B cell (primary cell): ENCODE measurements at regions not wholly inside any gene's neighbourhood (a gene's known extent, or its start where the extent isn't known, plus 50 kb on each side); places are given as distances from the start of the nearest gene placed in this dataset.

Experiments
- ATAC-seq: fragments of 200-7000 bp; cut with Tn5 transposase; one replicate; pipeline ENCODE4 v1.10.0; 2021; ENCODE audit warnings: low read depth, mild to moderate bottlenecking, moderate number of reproducible peaks, moderate library complexity
- CTCF ChIA-PET: fragments of 350-600 bp; sonication (Branson Sonifier 250); formaldehyde crosslinking; loops from one replicate; lab custom pipeline; 2021; ENCODE audit warnings: antibody characterized with exemption, inconsistent platforms; lab: Charles Lee
- POLR2A ChIA-PET: fragments of 350-600 bp; sonication (Branson Sonifier 250); formaldehyde crosslinking; loops from one replicate; lab custom pipeline; 2021; ENCODE audit warnings: antibody characterized with exemption; lab: Charles Lee
- DNase-seq: peaks from one replicate; pipeline ENCODE4 v3.0.0; 2013
- H2AFZ ChIP-seq: 2 replicates; pipeline ENCODE4 v1.6.1; 2012; ENCODE audit warnings: mild to moderate bottlenecking, low read depth, low read length; ENCODE audit not compliant: insufficient read depth, poor library complexity, severe bottlenecking
- H3K27ac ChIP-seq, 2 donors: 1 replicate in 1 of 2; 2 replicates in 1 of 2; pipeline ENCODE4 v1.5.1; 2012 to 2013; ENCODE audit warnings: low read length in 2 of 2, mild to moderate bottlenecking in 2 of 2, moderate library complexity in 1 of 2
- H3K27me3 ChIP-seq, 4 experiments: fragments of 200-600 bp in 1 of 4; sonication (generic) in 1 of 4; replicated peaks in 1 of 4; 1 replicate in 2 of 4; 2 replicates in 2 of 4; pipeline versions ENCODE4 v1.6.1 to v1.7.0; 2013 to 2016; ENCODE audit warnings: low read length in 3 of 4, mild to moderate bottlenecking in 2 of 4, mixed read lengths in 1 of 4, moderate library complexity in 1 of 4; ENCODE audit not compliant: insufficient read depth in 4 of 4, control insufficient read depth in 3 of 4; ENCODE audit errors: control extremely low read depth in 1 of 4
- H3K36me3 ChIP-seq, 2 experiments: replicated peaks in 1 of 2; 1 replicate in 1 of 2; 2 replicates in 1 of 2; pipeline versions ENCODE4 v1.6.1 to v1.7.1; 2013; ENCODE audit warnings: low read length in 1 of 2; ENCODE audit not compliant: insufficient read depth in 2 of 2, control insufficient read depth in 1 of 2; ENCODE audit errors: control extremely low read depth in 1 of 2, extremely low read depth in 1 of 2
- H3K4me1 ChIP-seq, 2 donors: fragments of 200-600 bp in 1 of 2; sonication (generic) in 1 of 2; 1 replicate in 1 of 2; 2 replicates in 1 of 2; pipeline versions ENCODE4 v1.5.1 to v1.6.1; 2013 to 2017; ENCODE audit warnings: low read length in 2 of 2; ENCODE audit not compliant: control insufficient read depth in 2 of 2, insufficient read depth in 2 of 2
- H3K4me2 ChIP-seq: replicated peaks from 2 replicates; pipeline ENCODE3; 2012; ENCODE audit warnings: mild to moderate bottlenecking, low read depth, low read length; ENCODE audit not compliant: poor library complexity, severe bottlenecking
- H3K4me3 ChIP-seq, 5 experiments: fragments of 200-600 bp in 1 of 5; sonication (generic) in 1 of 5; 1 replicate in 3 of 5; 2 replicates in 2 of 5; pipeline versions ENCODE4 v1.5.1 to v1.7.0; 2011 to 2016; ENCODE audit warnings: low read length in 4 of 5, mild to moderate bottlenecking in 4 of 5, low read depth in 2 of 5, control low read depth in 1 of 5, moderate library complexity in 1 of 5; ENCODE audit not compliant: insufficient read depth in 1 of 5; ENCODE audit errors: control extremely low read depth in 1 of 5, extremely low read depth in 1 of 5
- H3K79me2 ChIP-seq: fragments of 200-600 bp; sonication (generic); one replicate; pipeline ENCODE4 v1.6.0; 2016; ENCODE audit warnings: low read length; ENCODE audit not compliant: control insufficient read depth, insufficient read depth
- H3K9ac ChIP-seq: fragments of 200-600 bp; sonication (generic); 2 replicates; pipeline ENCODE4 v1.6.1; 2017; ENCODE audit warnings: mild to moderate bottlenecking, low read length, moderate library complexity
- H3K9me3 ChIP-seq, 3 donors: one replicate each; pipeline versions ENCODE4 v1.6.1 to v1.7.1; 2013; ENCODE audit warnings: low read length in 2 of 3; ENCODE audit not compliant: control insufficient read depth in 2 of 3, insufficient read depth in 1 of 3; ENCODE audit errors: control extremely low read depth in 1 of 3
- H4K20me1 ChIP-seq: 2 replicates; pipeline ENCODE4 v1.6.0; 2012; ENCODE audit warnings: mild to moderate bottlenecking, low read length; ENCODE audit not compliant: insufficient read depth, control insufficient read depth, poor library complexity, severe bottlenecking
- H3K27ac Mint-ChIP-seq: one replicate; pipeline ENCODE4 v1.8.0; 2021; ENCODE audit warnings: mixed read lengths
- H3K27me3 Mint-ChIP-seq: one replicate; pipeline ENCODE4 v1.8.0; 2021; ENCODE audit warnings: mixed read lengths
- H3K4me1 Mint-ChIP-seq: one replicate; pipeline ENCODE4 v1.8.0; 2021; ENCODE audit warnings: mixed read lengths
- H3K4me3 Mint-ChIP-seq: one replicate; pipeline ENCODE4 v1.8.0; 2021; ENCODE audit warnings: mixed read lengths
- H3K9me3 Mint-ChIP-seq: one replicate; pipeline ENCODE4 v1.8.0; 2022; ENCODE audit warnings: mixed read lengths; ENCODE audit not compliant: insufficient read depth
- EZH2 ChIP-seq: IDR thresholded peaks from 2 replicates; pipeline ENCODE4 v1.6.1; 2012; ENCODE audit warnings: borderline replicate concordance, low read depth, mild to moderate bottlenecking, moderate library complexity, low read length; ENCODE audit not compliant: insufficient read depth, poor library complexity, severe bottlenecking
- WGBS: methylation state at CpG from one replicate; pipeline ENCODE4 v1.1.5; 2013; ENCODE audit warnings: missing lambda C conversion rate; ENCODE audit not compliant: insufficient coverage; 5-methylcytosine and 5-hydroxymethylcytosine counted together
- intact Hi-C: fragments of 100-400 bp; cut with micrococcal nuclease; formaldehyde crosslinking; loops from one replicate; pipeline ENCODE4 v1.10.0; 2022
- TF ChIP-seq, protein P1 (sequence below): fragments of 200-600 bp; IDR thresholded peaks from one replicate; pipeline ENCODE4 v1.8.0; 2022; ENCODE audit warnings: antibody characterized with exemption, mild to moderate bottlenecking

DNA sequence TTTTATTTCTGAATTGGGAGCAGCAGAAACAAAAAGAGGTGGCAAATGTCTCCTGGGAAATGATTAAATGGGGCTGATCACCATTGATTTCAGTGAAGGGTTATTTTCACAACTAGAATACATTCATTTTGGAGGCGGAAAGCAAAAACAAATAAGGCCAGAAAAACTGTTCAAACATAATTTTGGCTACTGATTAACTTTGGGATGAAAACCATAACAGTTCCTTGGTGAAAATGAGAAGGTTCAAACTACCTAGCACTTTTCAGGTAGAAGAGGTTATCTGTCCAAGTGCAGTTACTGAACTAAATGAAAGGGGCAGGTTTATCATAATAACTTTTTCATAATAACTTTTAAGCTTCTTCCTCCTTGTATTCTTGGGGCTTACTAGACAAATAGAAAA lies 718.5 kb downstream of the CDH11 start:
- H3K4me1 ChIP-seq: no peaks in the 10 kb centered on the region
- H4K20me1 ChIP-seq: no peaks in the 10 kb centered on the region
- H3K27me3 Mint-ChIP-seq: no peaks in the 10 kb centered on the region
- no peak overlapping the region for H3K27ac Mint-ChIP-seq
- H3K4me2 ChIP-seq: no peak overlapping the region
- no peak overlapping the region for H2AFZ ChIP-seq
- no peaks in the 10 kb centered on the region for H3K36me3 ChIP-seq
- intact Hi-C loops: no loop called here
- ChIA-PET POLR2A (no interaction called here), CTCF (no interaction called here)
- no peaks in the 10 kb centered on the region for H3K9me3 ChIP-seq
- DNase-seq (no peak), ATAC-seq (no peak)
- no peak overlapping the region for H3K9ac ChIP-seq
- H3K4me3 ChIP-seq: no peak overlapping the region
- no peak overlapping the region for H3K27ac ChIP-seq
- peaks cover 4% of the 10 kb centered on the region for H3K9me3 Mint-ChIP-seq
- no peaks in the 10 kb centered on the region for H3K79me2 ChIP-seq
- no peaks in the 10 kb centered on the region for H3K27me3 ChIP-seq
- no CpG with 5 or more reads among the region's 1 CpG for WGBS
- no peaks in the 10 kb centered on the region for H3K4me1 Mint-ChIP-seq
- H3K4me3 Mint-ChIP-seq: no peak overlapping the region
- TF ChIP-seq, protein P1, sequence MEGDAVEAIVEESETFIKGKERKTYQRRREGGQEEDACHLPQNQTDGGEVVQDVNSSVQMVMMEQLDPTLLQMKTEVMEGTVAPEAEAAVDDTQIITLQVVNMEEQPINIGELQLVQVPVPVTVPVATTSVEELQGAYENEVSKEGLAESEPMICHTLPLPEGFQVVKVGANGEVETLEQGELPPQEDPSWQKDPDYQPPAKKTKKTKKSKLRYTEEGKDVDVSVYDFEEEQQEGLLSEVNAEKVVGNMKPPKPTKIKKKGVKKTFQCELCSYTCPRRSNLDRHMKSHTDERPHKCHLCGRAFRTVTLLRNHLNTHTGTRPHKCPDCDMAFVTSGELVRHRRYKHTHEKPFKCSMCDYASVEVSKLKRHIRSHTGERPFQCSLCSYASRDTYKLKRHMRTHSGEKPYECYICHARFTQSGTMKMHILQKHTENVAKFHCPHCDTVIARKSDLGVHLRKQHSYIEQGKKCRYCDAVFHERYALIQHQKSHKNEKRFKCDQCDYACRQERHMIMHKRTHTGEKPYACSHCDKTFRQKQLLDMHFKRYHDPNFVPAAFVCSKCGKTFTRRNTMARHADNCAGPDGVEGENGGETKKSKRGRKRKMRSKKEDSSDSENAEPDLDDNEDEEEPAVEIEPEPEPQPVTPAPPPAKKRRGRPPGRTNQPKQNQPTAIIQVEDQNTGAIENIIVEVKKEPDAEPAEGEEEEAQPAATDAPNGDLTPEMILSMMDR: no peak
- TF ChIP-seq EZH2: no peak

DNA sequence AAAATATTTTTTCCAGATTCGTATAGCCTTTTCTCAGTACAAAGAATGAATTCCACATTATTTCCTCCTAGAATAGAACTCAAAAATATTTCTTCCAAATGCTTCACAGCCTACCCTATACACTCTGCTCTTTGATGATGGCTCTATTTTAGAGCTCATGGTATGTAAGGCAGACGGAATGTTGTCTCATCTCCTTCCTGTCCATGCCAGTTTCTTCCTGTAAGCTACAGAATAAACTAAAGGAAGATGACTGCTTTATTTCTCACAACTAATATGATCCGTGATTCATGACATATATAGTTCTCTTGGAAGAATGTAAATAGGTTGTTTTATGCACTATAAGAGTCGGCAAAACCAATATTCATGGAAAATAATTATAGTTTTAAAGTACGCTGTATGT lies 723.1 kb downstream of the CDH11 start:
- no peaks in the 10 kb centered on the region for H3K27me3 ChIP-seq
- no peak for DNase-seq
- H4K20me1 ChIP-seq: no peaks in the 10 kb centered on the region
- no peaks in the 10 kb centered on the region for H3K79me2 ChIP-seq
- H3K27me3 Mint-ChIP-seq: no peaks in the 10 kb centered on the region
- H3K27ac Mint-ChIP-seq: no peak overlapping the region
- ChIA-PET CTCF (no interaction called here), POLR2A (no interaction called here)
- no CpG with 5 or more reads among the region's 5 CpGs for WGBS
- no peak overlapping the region for H3K4me3 Mint-ChIP-seq
- no peak for TF ChIP-seq EZH2
- TF ChIP-seq, protein P1: no peak
- intact Hi-C loops: no loop called here
- no peaks in the 10 kb centered on the region for H3K4me1 Mint-ChIP-seq
- no peaks in the 10 kb centered on the region for H3K4me1 ChIP-seq
- H3K4me2 ChIP-seq: no peak overlapping the region
- H3K27ac ChIP-seq: no peak overlapping the region
- peaks cover 0 to 3% (median 0%) of the 10 kb centered on the region in 3 donors for H3K9me3 ChIP-seq
- no peak overlapping the region for H2AFZ ChIP-seq
- H3K4me3 ChIP-seq: no peak overlapping the region
- no peaks in the 10 kb centered on the region for H3K36me3 ChIP-seq
- H3K9me3 Mint-ChIP-seq: peaks cover 4% of the 10 kb centered on the region
- no peak overlapping the region for H3K9ac ChIP-seq
- ATAC-seq: no peak
